ENCODE measurements at regions not wholly inside any gene's neighbourhood (a gene's known extent, or its start where the extent isn't known, plus 50 kb on each side); places are given as distances from the start of the nearest gene placed in this dataset.

GRCh38 chr22:44574640-44575380, 76.8 kb upstream of the RTL6 start:
- Histone ChIP-seq H3K4me3 (no peak overlapping the region), H3K4me1 (no peaks in the 10 kb centered on the region), H3K27me3 (no peaks in the 10 kb centered on the region), H3K27ac (no peak overlapping the region), H3K9me3 (no peaks in the 10 kb centered on the region), H3K36me3 (no peaks in the 10 kb centered on the region)
- intact Hi-C loops (cut with DNase I): no loop called here
- 36% methylated on average over 7 of the region's 17 CpGs for WGBS (ENCODE audit: insufficient coverage, low coverage, low lambda C conversion rate, missing lambda C conversion rate)
- peak in 1 of 3 donors; percentile 29 for DNase-seq
- no peak for ATAC-seq
- TF ChIP-seq POLR2A (IDR thresholded peaks at IDR 0.05): no peak
- TF ChIP-seq CTCF (IDR thresholded peaks at IDR 0.05): no peak

GRCh38 chr22:44574057-44574639, 76.1 kb upstream of the RTL6 start:
- H3K9me3 ChIP-seq: no peaks in the 10 kb centered on the region
- intact Hi-C loops (cut with DNase I): no loop called here
- no peaks in the 10 kb centered on the region for H3K27me3 ChIP-seq
- DNase-seq: peak in 2 of 3 donors; percentile 14 to 20
- no peak overlapping the region for H3K27ac ChIP-seq
- no peaks in the 10 kb centered on the region for H3K36me3 ChIP-seq
- no peak overlapping the region for H3K4me3 ChIP-seq
- no peak for ATAC-seq
- no peak for TF ChIP-seq CTCF (IDR thresholded peaks at IDR 0.05)
- no peak for TF ChIP-seq POLR2A (IDR thresholded peaks at IDR 0.05)
- WGBS (ENCODE audit: insufficient coverage, low coverage, low lambda C conversion rate, missing lambda C conversion rate): 49% methylated on average over 10 of the region's 10 CpGs
- H3K4me1 ChIP-seq: no peaks in the 10 kb centered on the region

- no peak for ATAC-seq
- DNase-seq: peak in 2 of 3 donors; percentile 17 to 18
Observed at GRCh38 chr22:44573451-44573850, 75.4 kb upstream of the RTL6 start.

GRCh38 chr22:44572414-44573207, 74.6 kb upstream of the RTL6 start:
- intact Hi-C loops (cut with DNase I): no loop called here
- TF ChIP-seq POLR2A (IDR thresholded peaks at IDR 0.05) (no peak), CTCF (IDR thresholded peaks at IDR 0.05) (no peak)
- Histone ChIP-seq H3K9me3 (no peaks in the 10 kb centered on the region), H3K4me1 (no peaks in the 10 kb centered on the region), H3K27me3 (no peaks in the 10 kb centered on the region), H3K27ac (no peak overlapping the region), H3K36me3 (no peaks in the 10 kb centered on the region), H3K4me3 (no peak overlapping the region)
- no peak for ATAC-seq
- peak in 2 of 3 donors; percentile 27 to 37 for DNase-seq
- WGBS (ENCODE audit: insufficient coverage, low coverage, low lambda C conversion rate, missing lambda C conversion rate): 50% methylated on average over 2 of the region's 14 CpGs

More at GRCh38 chr22:44573451-44573850, 75.4 kb upstream of the RTL6 start:
- Histone ChIP-seq H3K4me3 (no peak overlapping the region), H3K27me3 (no peaks in the 10 kb centered on the region), H3K36me3 (no peaks in the 10 kb centered on the region), H3K4me1 (no peaks in the 10 kb centered on the region), H3K9me3 (no peaks in the 10 kb centered on the region), H3K27ac (no peak overlapping the region)
- TF ChIP-seq CTCF (IDR thresholded peaks at IDR 0.05) (no peak), POLR2A (IDR thresholded peaks at IDR 0.05) (no peak)
- WGBS (ENCODE audit: insufficient coverage, low coverage, low lambda C conversion rate, missing lambda C conversion rate): 68% methylated on average over 4 of the region's 4 CpGs
- intact Hi-C loops (cut with DNase I): no loop called here
